PC-3 (cell line): ENCODE measurements at regions not wholly inside any gene's neighbourhood (a gene's known extent, or its start where the extent isn't known, plus 50 kb on each side); places are given as distances from the start of the nearest gene placed in this dataset.

Experiments
- ATAC-seq: fragments of 200-7000 bp; cut with Tn5 transposase; 2 replicates; pipeline ENCODE4 v1.9.1; 2020; ENCODE audit warnings: mild to moderate bottlenecking, moderate library complexity
- BruUV-seq: library from RNA; stranded (reverse); fragments of 400-500 nt; replicated peaks from 2 replicates; lab custom pipeline; 2021; lab: Mats Ljungman, UMichigan
- CTCF ChIA-PET: fragments of 300-600 bp; sonication (Branson Sonifier 250); formaldehyde crosslinking; loops from one replicate; lab custom pipeline; 2022; ENCODE audit warnings: antibody characterized with exemption; lab: Charles Lee
- POLR2A ChIA-PET: fragments of 300-600 bp; sonication (Branson Sonifier 250); formaldehyde crosslinking; loops from one replicate; lab custom pipeline; 2022; ENCODE audit warnings: antibody characterized with exemption; ENCODE audit not compliant: unreplicated experiment; lab: Charles Lee
- DNase-seq: peaks from one replicate; pipeline ENCODE4 v3.0.0-alpha.2; 2015
- H2AFZ ChIP-seq: fragments of 300-600 bp; sonication (generic); 2 replicates; pipeline ENCODE4 v1.6.0; 2016; ENCODE audit warnings: antibody characterized with exemption, low read length
- H3F3A ChIP-seq: fragments of 300-600 bp; sonication (generic); one replicate; pipeline ENCODE4 v1.6.0; 2017; ENCODE audit warnings: antibody characterized with exemption, low read length, control low read depth, mild to moderate bottlenecking; ENCODE audit not compliant: unreplicated experiment
- H3K27ac ChIP-seq: fragments of 300-600 bp; sonication (generic); 2 replicates; pipeline ENCODE4 v1.5.1; 2016; ENCODE audit warnings: mild to moderate bottlenecking, low read length
- H3K27me3 ChIP-seq: fragments of 300-600 bp; sonication (generic); 2 replicates; pipeline ENCODE4 v1.6.1; 2016; ENCODE audit warnings: low read length, mixed read lengths
- H3K36me3 ChIP-seq: fragments of 300-600 bp; sonication (generic); 2 replicates; pipeline ENCODE4 v1.6.1; 2016; ENCODE audit warnings: low read depth, mixed run types, low read length, mixed read lengths
- H3K4me1 ChIP-seq: fragments of 300-600 bp; sonication (generic); 2 replicates; pipeline ENCODE4 v1.5.1; 2016; ENCODE audit warnings: low read length; ENCODE audit not compliant: insufficient read depth
- H3K4me2 ChIP-seq: fragments of 300-600 bp; sonication (generic); 2 replicates; pipeline ENCODE4 v1.6.0; 2016; ENCODE audit warnings: low read length
- H3K4me3 ChIP-seq: fragments of 300-600 bp; sonication (generic); 2 replicates; pipeline ENCODE4 v1.5.1; 2016; ENCODE audit warnings: mild to moderate bottlenecking, low read length, mixed read lengths
- H3K79me2 ChIP-seq: fragments of 300-600 bp; sonication (generic); 2 replicates; pipeline ENCODE4 v1.6.1; 2017; ENCODE audit warnings: low read length, mixed read lengths
- H3K9ac ChIP-seq: fragments of 300-600 bp; sonication (generic); 2 replicates; pipeline ENCODE4 v1.6.0; 2016; ENCODE audit warnings: mild to moderate bottlenecking, low read length
- H3K9me2 ChIP-seq: fragments of 300-600 bp; sonication (generic); replicated peaks from 2 replicates; pipeline ENCODE4 v1.6.1; 2016; ENCODE audit warnings: mixed run types, low read length, mixed read lengths
- H3K9me3 ChIP-seq: fragments of 300-600 bp; sonication (generic); 2 replicates; pipeline ENCODE4 v1.6.1; 2016; ENCODE audit warnings: low read length, mixed read lengths
- H4K20me1 ChIP-seq: fragments of 300-600 bp; sonication (generic); 2 replicates; pipeline ENCODE4 v1.6.1; 2016; ENCODE audit warnings: low read length, mixed read lengths
- EZH2 ChIP-seq: fragments of 300-600 bp; sonication (generic); IDR thresholded peaks from one replicate; pipeline ENCODE4 v1.6.1; 2017; ENCODE audit warnings: antibody characterized with exemption, mild to moderate bottlenecking, low read length; ENCODE audit not compliant: unreplicated experiment
- EZH2phosphoT487 ChIP-seq: fragments of 300-600 bp; sonication (generic); IDR thresholded peaks from 2 replicates; pipeline ENCODE4 v1.6.1; 2018; ENCODE audit warnings: mild to moderate bottlenecking, antibody characterized with exemption, low read length, borderline replicate concordance
- intact Hi-C: fragments of 100-400 bp; cut with micrococcal nuclease; formaldehyde crosslinking; loops from 2 replicates; pipeline ENCODE4 v1.9.0; 2023
- TF ChIP-seq, protein P1 (sequence below): fragments of 300-600 bp; sonication (generic); conservative IDR thresholded peaks from 2 replicates; pipeline ENCODE4 v1.5.1; 2017; ENCODE audit warnings: antibody characterized with exemption, low read depth, mild to moderate bottlenecking, low read length

DNA sequence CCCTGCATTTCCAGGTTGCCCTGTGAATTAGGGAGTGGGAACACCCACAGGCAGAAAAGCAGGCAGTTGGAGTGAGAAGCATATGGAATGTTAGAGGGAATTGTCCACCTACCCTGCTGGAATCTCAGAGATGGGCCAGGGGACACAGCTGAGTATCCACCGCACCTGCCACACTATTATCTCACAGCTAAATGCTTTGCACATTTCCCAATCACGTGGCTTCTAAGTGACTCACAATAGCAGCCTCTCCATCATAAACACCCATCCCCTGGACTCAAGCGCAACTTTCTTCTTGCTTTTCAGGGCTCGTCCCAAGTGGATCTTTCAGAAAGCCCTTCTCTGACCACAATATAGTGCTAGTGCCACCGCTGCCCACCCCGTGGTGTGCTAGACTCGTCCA, 389.0 kb upstream of the LMCD1 start:
- no peaks in the 10 kb centered on the region for H3K27me3 ChIP-seq
- no peak overlapping the region for H3K9ac ChIP-seq
- no peak for TF ChIP-seq EZH2
- TF ChIP-seq EZH2phosphoT487: no peak
- TF ChIP-seq, protein P1, sequence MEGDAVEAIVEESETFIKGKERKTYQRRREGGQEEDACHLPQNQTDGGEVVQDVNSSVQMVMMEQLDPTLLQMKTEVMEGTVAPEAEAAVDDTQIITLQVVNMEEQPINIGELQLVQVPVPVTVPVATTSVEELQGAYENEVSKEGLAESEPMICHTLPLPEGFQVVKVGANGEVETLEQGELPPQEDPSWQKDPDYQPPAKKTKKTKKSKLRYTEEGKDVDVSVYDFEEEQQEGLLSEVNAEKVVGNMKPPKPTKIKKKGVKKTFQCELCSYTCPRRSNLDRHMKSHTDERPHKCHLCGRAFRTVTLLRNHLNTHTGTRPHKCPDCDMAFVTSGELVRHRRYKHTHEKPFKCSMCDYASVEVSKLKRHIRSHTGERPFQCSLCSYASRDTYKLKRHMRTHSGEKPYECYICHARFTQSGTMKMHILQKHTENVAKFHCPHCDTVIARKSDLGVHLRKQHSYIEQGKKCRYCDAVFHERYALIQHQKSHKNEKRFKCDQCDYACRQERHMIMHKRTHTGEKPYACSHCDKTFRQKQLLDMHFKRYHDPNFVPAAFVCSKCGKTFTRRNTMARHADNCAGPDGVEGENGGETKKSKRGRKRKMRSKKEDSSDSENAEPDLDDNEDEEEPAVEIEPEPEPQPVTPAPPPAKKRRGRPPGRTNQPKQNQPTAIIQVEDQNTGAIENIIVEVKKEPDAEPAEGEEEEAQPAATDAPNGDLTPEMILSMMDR: no peak
- ATAC-seq (no peak), DNase-seq (no peak)
- H3K4me2 ChIP-seq: no peak overlapping the region
- H3K4me1 ChIP-seq: no peaks in the 10 kb centered on the region
- H3K36me3 ChIP-seq: no peaks in the 10 kb centered on the region
- H3K27ac ChIP-seq: no peak overlapping the region
- no TSS peak for BruUV-seq
- CTCF ChIA-PET: no interaction called here
- POLR2A ChIA-PET: no interaction called here
- no peak overlapping the region for H3K4me3 ChIP-seq
- H2AFZ ChIP-seq: no peak overlapping the region
- no peaks in the 10 kb centered on the region for H3K9me3 ChIP-seq
- H3F3A ChIP-seq: no peaks in the 10 kb centered on the region
- H4K20me1 ChIP-seq: no peaks in the 10 kb centered on the region
- no peaks in the 10 kb centered on the region for H3K9me2 ChIP-seq
- intact Hi-C loops: no loop called here
- no peaks in the 10 kb centered on the region for H3K79me2 ChIP-seq

DNA sequence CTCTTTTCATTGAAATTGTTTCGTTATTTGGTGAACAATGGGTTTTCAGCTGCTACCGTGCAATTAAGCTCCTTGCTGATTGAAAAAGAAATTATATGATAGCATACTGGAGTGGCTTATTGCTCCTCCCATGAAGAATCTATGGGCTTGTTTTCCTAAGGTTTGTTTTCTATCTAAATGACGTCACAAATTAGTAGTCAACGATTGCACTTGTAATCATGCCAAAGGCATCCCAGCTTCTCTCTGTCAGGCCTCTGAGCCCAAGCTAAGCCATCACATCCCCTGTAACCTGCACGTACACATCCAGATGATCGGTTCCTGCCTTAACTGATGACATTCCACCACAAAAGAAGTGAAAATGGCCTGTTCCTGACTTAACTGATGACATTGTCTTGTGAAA, 388.0 kb upstream of the LMCD1 start:
- H3K36me3 ChIP-seq: no peaks in the 10 kb centered on the region
- DNase-seq: no peak
- H3K27ac ChIP-seq: no peak overlapping the region
- POLR2A ChIA-PET: no interaction called here
- H3F3A ChIP-seq: no peaks in the 10 kb centered on the region
- no peaks in the 10 kb centered on the region for H3K9me2 ChIP-seq
- no peak overlapping the region for H3K9ac ChIP-seq
- H2AFZ ChIP-seq: no peak overlapping the region
- intact Hi-C loops: no loop called here
- H3K4me1 ChIP-seq: no peaks in the 10 kb centered on the region
- no peak overlapping the region for H3K4me2 ChIP-seq
- no peak overlapping the region for H3K4me3 ChIP-seq
- CTCF ChIA-PET: no interaction called here
- H3K9me3 ChIP-seq: no peaks in the 10 kb centered on the region
- no peaks in the 10 kb centered on the region for H4K20me1 ChIP-seq
- no TSS peak for BruUV-seq
- H3K27me3 ChIP-seq: no peaks in the 10 kb centered on the region
- no peak for ATAC-seq
- no peak for TF ChIP-seq EZH2phosphoT487
- H3K79me2 ChIP-seq: no peaks in the 10 kb centered on the region

DNA sequence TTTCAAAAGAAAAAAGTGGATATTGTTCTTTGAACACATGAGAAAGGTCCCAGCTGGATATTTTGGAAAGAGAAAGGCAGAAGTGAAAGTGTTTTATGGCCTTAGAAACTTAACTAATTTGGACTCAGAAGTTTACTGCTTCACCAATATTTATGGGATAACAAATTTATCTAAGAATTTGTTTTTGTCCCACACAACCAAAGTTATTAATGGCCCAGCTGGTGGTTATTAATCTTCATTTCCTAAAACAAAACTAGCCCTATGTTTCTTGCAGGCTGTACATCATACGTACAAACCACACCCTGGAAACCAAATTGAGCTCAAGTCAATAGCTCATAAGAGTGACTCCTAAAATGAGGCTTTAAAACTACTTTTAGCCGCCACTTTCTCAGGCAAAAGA, 372.9 kb upstream of the LMCD1 start:
- H3K4me1 ChIP-seq: no peaks in the 10 kb centered on the region
- no peaks in the 10 kb centered on the region for H3K9me2 ChIP-seq
- ChIA-PET POLR2A (no interaction called here), CTCF (no interaction called here)
- no peaks in the 10 kb centered on the region for H3K79me2 ChIP-seq
- no peak overlapping the region for H3K4me3 ChIP-seq
- H3F3A ChIP-seq: no peaks in the 10 kb centered on the region
- TF ChIP-seq EZH2phosphoT487: no peak
- TF ChIP-seq, protein P1: no peak
- no peak for TF ChIP-seq EZH2
- DNase-seq (no peak), ATAC-seq (no peak)
- intact Hi-C loops: no loop called here
- H3K27me3 ChIP-seq: no peaks in the 10 kb centered on the region
- H3K36me3 ChIP-seq: no peaks in the 10 kb centered on the region
- no peak overlapping the region for H3K9ac ChIP-seq
- no peak overlapping the region for H3K27ac ChIP-seq
- peaks cover 6% of the 10 kb centered on the region; the same call in 1 of the 2 replicates for H3K9me3 ChIP-seq
- BruUV-seq: no TSS peak
- no peak overlapping the region for H3K4me2 ChIP-seq
- no peaks in the 10 kb centered on the region for H4K20me1 ChIP-seq
- no peak overlapping the region for H2AFZ ChIP-seq
